A673 (cell line): ENCODE measurements at regions not wholly inside any gene's neighbourhood (a gene's known extent, or its start where the extent isn't known, plus 50 kb on each side); places are given as distances from the start of the nearest gene placed in this dataset.

Experiments
- CTCF ChIP-seq: fragments of 300-800, 200-600 bp; sonication (generic); conservative IDR thresholded peaks from 2 replicates; pipeline ENCODE4 v1.5.1; 2017; ENCODE audit warnings: low read depth, mild to moderate bottlenecking, antibody characterized with exemption, low read length, moderate library complexity, mixed read lengths
- EZH2 ChIP-seq: fragments of 200-600 bp; sonication (generic); IDR thresholded peaks from 2 replicates; pipeline ENCODE4 v1.6.1; 2017; ENCODE audit warnings: borderline replicate concordance, low read depth, mild to moderate bottlenecking, mixed read lengths, antibody characterized with exemption, low read length; ENCODE audit not compliant: poor library complexity, severe bottlenecking

GRCh38 chr17:69761767-69762321, 313.2 kb upstream of the KCNJ16 start:
- TF ChIP-seq CTCF (no peak), EZH2 (no peak)
